Fibroblast of the conjunctiva (primary cell): ENCODE measurements at regions not wholly inside any gene's neighbourhood (a gene's known extent, or its start where the extent isn't known, plus 50 kb on each side); places are given as distances from the start of the nearest gene placed in this dataset.
"Not testable (repeated sequence)": the region's sequence is repeated elsewhere in the genome, so short reads cannot be mapped to it uniquely, and the experiment has no call there.

Experiments
- DNase-seq: peaks from one replicate; pipeline ENCODE4 v3.0.0-alpha.2; 2010; ENCODE audit warnings: low read depth

GRCh38 chr5:109630093-109630492 lies 59.6 kb upstream of the MAN2A1 start:
- no peak for DNase-seq

GRCh38 chr5:109628591-109628990 lies 61.1 kb upstream of the MAN2A1 start:
- DNase-seq: no peak

GRCh38 chr5:109621266-109621665 lies 68.5 kb upstream of the MAN2A1 start:
- DNase-seq: not testable (repeated sequence)

- no peak for DNase-seq
These were observed 69.1 kb upstream of the MAN2A1 start for GRCh38 chr5:109620651-109621050.

GRCh38 chr5:109619606-109620005 lies 70.1 kb upstream of the MAN2A1 start:
- no peak for DNase-seq

GRCh38 chr5:109619021-109619460 lies 70.7 kb upstream of the MAN2A1 start:
- DNase-seq: no peak

GRCh38 chr5:109614981-109615380 lies 74.7 kb upstream of the MAN2A1 start:
- DNase-seq: no peak

GRCh38 chr5:109614301-109614700 lies 75.4 kb upstream of the MAN2A1 start:
- DNase-seq: no peak

- no peak for DNase-seq
These were observed 77.3 kb upstream of the MAN2A1 start for GRCh38 chr5:109612278-109612905.

GRCh38 chr5:109611505-109611904 lies 78.2 kb upstream of the MAN2A1 start:
- no peak for DNase-seq

GRCh38 chr5:109611061-109611460 lies 78.7 kb upstream of the MAN2A1 start:
- no peak for DNase-seq

- no peak for DNase-seq
These were observed 79.1 kb upstream of the MAN2A1 start for GRCh38 chr5:109610581-109610980.

GRCh38 chr5:109605207-109605730 lies 84.5 kb upstream of the MAN2A1 start:
- DNase-seq: no peak

GRCh38 chr5:109604758-109605157 lies 85.0 kb upstream of the MAN2A1 start:
- no peak for DNase-seq

- DNase-seq: no peak
These were observed 88.0 kb upstream of the MAN2A1 start for GRCh38 chr5:109601736-109602135.

GRCh38 chr5:109597893-109598292 lies 91.8 kb upstream of the MAN2A1 start:
- no peak for DNase-seq

GRCh38 chr5:109594217-109594616 lies 95.5 kb upstream of the MAN2A1 start:
- DNase-seq: no peak

- no peak for DNase-seq
These were observed 98.9 kb upstream of the MAN2A1 start for GRCh38 chr5:109590799-109591198.

GRCh38 chr5:109589986-109590385 lies 99.7 kb upstream of the MAN2A1 start:
- no peak for DNase-seq

- DNase-seq: no peak
These were observed 100.5 kb upstream of the MAN2A1 start for GRCh38 chr5:109589239-109589638.

GRCh38 chr5:109588281-109589035 lies 101.3 kb upstream of the MAN2A1 start:
- no peak for DNase-seq

GRCh38 chr5:109584986-109585599 lies 104.6 kb upstream of the MAN2A1 start:
- no peak for DNase-seq

- no peak for DNase-seq
These were observed 109.5 kb upstream of the MAN2A1 start for GRCh38 chr5:109580225-109580624.
